ENCODE measurements at regions not wholly inside any gene's neighbourhood (a gene's known extent, or its start where the extent isn't known, plus 50 kb on each side); places are given as distances from the start of the nearest gene placed in this dataset.

GRCh38 chr16:85380905-85381737 lies 232.0 kb upstream of the GSE1 start:
- H3K9me3 Mint-ChIP-seq: no peaks in the 10 kb centered on the region
- H3K27ac Mint-ChIP-seq: no peak overlapping the region
- H3K27me3 Mint-ChIP-seq (ENCODE audit: low read depth): no peaks in the 10 kb centered on the region
- H3K36me3 Mint-ChIP-seq (ENCODE audit: low read depth): no peaks in the 10 kb centered on the region
- H3K4me1 Mint-ChIP-seq (ENCODE audit: low read depth): no peaks in the 10 kb centered on the region
- no peak overlapping the region for H3K4me3 Mint-ChIP-seq

- no peaks in the 10 kb centered on the region for H3K9me3 Mint-ChIP-seq
- no peaks in the 10 kb centered on the region for H3K27me3 Mint-ChIP-seq (ENCODE audit: low read depth)
- no peaks in the 10 kb centered on the region for H3K36me3 Mint-ChIP-seq (ENCODE audit: low read depth)
- H3K27ac Mint-ChIP-seq: no peak overlapping the region
- no peak overlapping the region for H3K4me3 Mint-ChIP-seq
- no peaks in the 10 kb centered on the region for H3K4me1 Mint-ChIP-seq (ENCODE audit: low read depth)
These were observed 231.2 kb upstream of the GSE1 start for GRCh38 chr16:85381738-85382592.

- Mint-ChIP-seq H3K9me3 (no peaks in the 10 kb centered on the region), H3K36me3 (ENCODE audit: low read depth) (no peaks in the 10 kb centered on the region), H3K27me3 (ENCODE audit: low read depth) (no peaks in the 10 kb centered on the region), H3K4me3 (no peak overlapping the region), H3K27ac (no peak overlapping the region), H3K4me1 (ENCODE audit: low read depth) (no peaks in the 10 kb centered on the region)
These were observed 230.4 kb upstream of the GSE1 start for GRCh38 chr16:85382717-85383118.

- Mint-ChIP-seq H3K4me3 (no peak overlapping the region), H3K9me3 (no peaks in the 10 kb centered on the region), H3K27ac (no peak overlapping the region), H3K27me3 (ENCODE audit: low read depth) (no peaks in the 10 kb centered on the region), H3K36me3 (ENCODE audit: low read depth) (no peaks in the 10 kb centered on the region), H3K4me1 (ENCODE audit: low read depth) (no peaks in the 10 kb centered on the region)
These were observed 229.0 kb upstream of the GSE1 start for GRCh38 chr16:85383836-85384832.

GRCh38 chr16:85384833-85385462 lies 228.2 kb upstream of the GSE1 start:
- no peaks in the 10 kb centered on the region for H3K9me3 Mint-ChIP-seq

GRCh38 chr16:85385463-85386331 lies 227.4 kb upstream of the GSE1 start:
- H3K27me3 Mint-ChIP-seq (ENCODE audit: low read depth): no peaks in the 10 kb centered on the region
- H3K4me3 Mint-ChIP-seq: no peak overlapping the region
- no peaks in the 10 kb centered on the region for H3K36me3 Mint-ChIP-seq (ENCODE audit: low read depth)
- no peaks in the 10 kb centered on the region for H3K9me3 Mint-ChIP-seq
- H3K4me1 Mint-ChIP-seq (ENCODE audit: low read depth): no peaks in the 10 kb centered on the region
- no peak overlapping the region for H3K27ac Mint-ChIP-seq

More at GRCh38 chr16:85384833-85385462, 228.2 kb upstream of the GSE1 start:
- Mint-ChIP-seq H3K27ac (no peak overlapping the region), H3K36me3 (ENCODE audit: low read depth) (no peaks in the 10 kb centered on the region), H3K4me1 (ENCODE audit: low read depth) (no peaks in the 10 kb centered on the region), H3K27me3 (ENCODE audit: low read depth) (no peaks in the 10 kb centered on the region), H3K4me3 (no peak overlapping the region)

- no peak overlapping the region for H3K4me3 Mint-ChIP-seq
- H3K27ac Mint-ChIP-seq: no peak overlapping the region
- H3K9me3 Mint-ChIP-seq: no peaks in the 10 kb centered on the region
- H3K36me3 Mint-ChIP-seq (ENCODE audit: low read depth): no peaks in the 10 kb centered on the region
- no peaks in the 10 kb centered on the region for H3K4me1 Mint-ChIP-seq (ENCODE audit: low read depth)
- no peaks in the 10 kb centered on the region for H3K27me3 Mint-ChIP-seq (ENCODE audit: low read depth)
These were observed 226.5 kb upstream of the GSE1 start for GRCh38 chr16:85386467-85387170.

GRCh38 chr16:85387171-85387507 lies 226.0 kb upstream of the GSE1 start:
- H3K4me3 Mint-ChIP-seq: no peak overlapping the region
- H3K4me1 Mint-ChIP-seq (ENCODE audit: low read depth): no peaks in the 10 kb centered on the region
- H3K27ac Mint-ChIP-seq: no peak overlapping the region
- H3K9me3 Mint-ChIP-seq: no peaks in the 10 kb centered on the region
- H3K27me3 Mint-ChIP-seq (ENCODE audit: low read depth): no peaks in the 10 kb centered on the region
- H3K36me3 Mint-ChIP-seq (ENCODE audit: low read depth): no peaks in the 10 kb centered on the region

- Mint-ChIP-seq H3K27ac (no peak overlapping the region), H3K27me3 (ENCODE audit: low read depth) (no peaks in the 10 kb centered on the region), H3K9me3 (no peaks in the 10 kb centered on the region), H3K4me3 (no peak overlapping the region), H3K36me3 (ENCODE audit: low read depth) (no peaks in the 10 kb centered on the region), H3K4me1 (ENCODE audit: low read depth) (no peaks in the 10 kb centered on the region)
These were observed 225.3 kb upstream of the GSE1 start for GRCh38 chr16:85387731-85388295.

GRCh38 chr16:85389679-85390470 lies 223.2 kb upstream of the GSE1 start:
- Mint-ChIP-seq H3K4me3 (no peak overlapping the region), H3K9me3 (no peaks in the 10 kb centered on the region), H3K27ac (no peak overlapping the region), H3K36me3 (ENCODE audit: low read depth) (no peaks in the 10 kb centered on the region), H3K4me1 (ENCODE audit: low read depth) (no peaks in the 10 kb centered on the region), H3K27me3 (ENCODE audit: low read depth) (no peaks in the 10 kb centered on the region)

- H3K27ac Mint-ChIP-seq: no peak overlapping the region
- H3K27me3 Mint-ChIP-seq (ENCODE audit: low read depth): no peaks in the 10 kb centered on the region
- H3K4me1 Mint-ChIP-seq (ENCODE audit: low read depth): no peaks in the 10 kb centered on the region
- H3K36me3 Mint-ChIP-seq (ENCODE audit: low read depth): no peaks in the 10 kb centered on the region
- no peaks in the 10 kb centered on the region for H3K9me3 Mint-ChIP-seq
- no peak overlapping the region for H3K4me3 Mint-ChIP-seq
These were observed 222.5 kb upstream of the GSE1 start for GRCh38 chr16:85390511-85391174.

Measured in T-helper 1 cell treated with Interleukin-12 subunit alpha and Interleukin-12 subunit beta and Interleukin-4 antibody, amounts not matched to agents 30 μg/mL and 1 μg/mL, for 36 hours (primary cell).